ENCODE measurements at regions not wholly inside any gene's neighbourhood (a gene's known extent, or its start where the extent isn't known, plus 50 kb on each side); places are given as distances from the start of the nearest gene placed in this dataset.
"Not testable (repeated sequence)": the region's sequence is repeated elsewhere in the genome, so short reads cannot be mapped to it uniquely, and the experiment has no call there.

- 81 to 91% methylated on average over 4 to 5 of the region's 5 CpGs for WGBS, 2 experiments
- Histone ChIP-seq H3K9me3 (ENCODE audit: control insufficient read depth, low read length) (no peaks in the 10 kb centered on the region), H3K4me3 (ENCODE audit: insufficient read depth, low read depth, low read length) (no peak overlapping the region), H3K27me3 (ENCODE audit: control insufficient read depth, insufficient read depth, low read length, poor library complexity, severe bottlenecking) (no peaks in the 10 kb centered on the region), H3K27ac (ENCODE audit: insufficient read depth, low read depth, low read length, poor library complexity, severe bottlenecking) (no peak overlapping the region), H3K4me1 (ENCODE audit: control insufficient read depth, insufficient read depth, low read length) (no peaks in the 10 kb centered on the region), H3K36me3 (ENCODE audit: control insufficient read depth, insufficient read depth, low read length) (no peaks in the 10 kb centered on the region)
Measured at GRCh38 chr7:94314413-94315410, 80.0 kb upstream of the COL1A2 start.

DNA sequence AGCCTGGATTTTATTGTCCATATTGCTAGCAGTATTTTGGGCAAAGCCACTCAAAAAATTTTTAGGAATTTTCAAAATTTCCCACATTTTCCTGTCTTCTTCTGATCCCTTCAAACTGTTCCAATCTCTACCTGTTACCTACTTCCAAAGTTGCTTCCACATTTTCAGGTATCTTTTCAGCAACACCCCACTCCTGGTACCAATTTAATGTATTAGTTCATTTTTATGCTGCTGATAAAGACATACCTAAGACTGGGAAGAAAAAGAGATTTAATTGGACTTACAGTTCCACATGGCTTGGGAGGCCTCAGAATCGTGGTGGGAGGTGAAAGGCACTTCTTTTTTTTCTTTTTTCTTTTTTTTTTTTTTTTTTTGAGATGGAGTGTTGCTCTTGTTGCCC, 73.6 kb upstream of the COL1A2 start:
- H3K9me3 ChIP-seq (ENCODE audit: control insufficient read depth, low read length); H3K27ac ChIP-seq (ENCODE audit: insufficient read depth, low read depth, low read length, poor library complexity, severe bottlenecking); H3K4me1 ChIP-seq (ENCODE audit: control insufficient read depth, insufficient read depth, low read length); H3K4me3 ChIP-seq (ENCODE audit: insufficient read depth, low read depth, low read length); H3K27me3 ChIP-seq (ENCODE audit: control insufficient read depth, insufficient read depth, low read length, poor library complexity, severe bottlenecking); H3K36me3 ChIP-seq (ENCODE audit: control insufficient read depth, insufficient read depth, low read length): not testable (repeated sequence)
- 100% methylated on average over 1 of the region's 1 CpG for WGBS, 2 experiments

GRCh38 chr7:94323844-94324243, 70.9 kb upstream of the COL1A2 start:
- Histone ChIP-seq H3K27me3 (ENCODE audit: control insufficient read depth, insufficient read depth, low read length, poor library complexity, severe bottlenecking) (no peaks in the 10 kb centered on the region), H3K27ac (ENCODE audit: insufficient read depth, low read depth, low read length, poor library complexity, severe bottlenecking) (no peak overlapping the region), H3K36me3 (ENCODE audit: control insufficient read depth, insufficient read depth, low read length) (no peaks in the 10 kb centered on the region), H3K4me1 (ENCODE audit: control insufficient read depth, insufficient read depth, low read length) (no peaks in the 10 kb centered on the region), H3K9me3 (ENCODE audit: control insufficient read depth, low read length) (peaks cover 3% of the 10 kb centered on the region), H3K4me3 (ENCODE audit: insufficient read depth, low read depth, low read length) (no peak overlapping the region)
- WGBS, 2 experiments, result 91 to 93% methylated on average over 3 of the region's 4 CpGs

GRCh38 chr7:94324380-94325121, 70.1 kb upstream of the COL1A2 start:
- Histone ChIP-seq H3K36me3 (ENCODE audit: control insufficient read depth, insufficient read depth, low read length) (no peaks in the 10 kb centered on the region), H3K27ac (ENCODE audit: insufficient read depth, low read depth, low read length, poor library complexity, severe bottlenecking) (no peak overlapping the region), H3K4me3 (ENCODE audit: insufficient read depth, low read depth, low read length) (no peak overlapping the region), H3K9me3 (ENCODE audit: control insufficient read depth, low read length) (peaks cover 3% of the 10 kb centered on the region), H3K27me3 (ENCODE audit: control insufficient read depth, insufficient read depth, low read length, poor library complexity, severe bottlenecking) (no peaks in the 10 kb centered on the region), H3K4me1 (ENCODE audit: control insufficient read depth, insufficient read depth, low read length) (no peaks in the 10 kb centered on the region)
- 94 to 96% methylated on average over 2 of the region's 2 CpGs for WGBS, 2 experiments

- no peaks in the 10 kb centered on the region for H3K36me3 ChIP-seq (ENCODE audit: control insufficient read depth, insufficient read depth, low read length)
- no peak overlapping the region for H3K27ac ChIP-seq (ENCODE audit: insufficient read depth, low read depth, low read length, poor library complexity, severe bottlenecking)
- WGBS, 2 experiments, result 95 to 100% methylated on average over 3 of the region's 3 CpGs
- H3K4me1 ChIP-seq (ENCODE audit: control insufficient read depth, insufficient read depth, low read length), result no peaks in the 10 kb centered on the region
- H3K4me3 ChIP-seq (ENCODE audit: insufficient read depth, low read depth, low read length), result no peak overlapping the region
- H3K27me3 ChIP-seq (ENCODE audit: control insufficient read depth, insufficient read depth, low read length, poor library complexity, severe bottlenecking), result no peaks in the 10 kb centered on the region
- no peaks in the 10 kb centered on the region for H3K9me3 ChIP-seq (ENCODE audit: control insufficient read depth, low read length)
Measured at GRCh38 chr7:94325122-94325475, 69.6 kb upstream of the COL1A2 start.

- H3K4me3 ChIP-seq (ENCODE audit: insufficient read depth, low read depth, low read length), result no peak overlapping the region
- H3K4me1 ChIP-seq (ENCODE audit: control insufficient read depth, insufficient read depth, low read length), result no peaks in the 10 kb centered on the region
- no peaks in the 10 kb centered on the region for H3K9me3 ChIP-seq (ENCODE audit: control insufficient read depth, low read length)
- H3K27me3 ChIP-seq (ENCODE audit: control insufficient read depth, insufficient read depth, low read length, poor library complexity, severe bottlenecking), result no peaks in the 10 kb centered on the region
- 80 to 82% methylated on average over 7 of the region's 7 CpGs for WGBS, 2 experiments
- H3K36me3 ChIP-seq (ENCODE audit: control insufficient read depth, insufficient read depth, low read length), result no peaks in the 10 kb centered on the region
- no peak overlapping the region for H3K27ac ChIP-seq (ENCODE audit: insufficient read depth, low read depth, low read length, poor library complexity, severe bottlenecking)
Measured at GRCh38 chr7:94330269-94331020, 64.2 kb upstream of the COL1A2 start.

- Histone ChIP-seq H3K9me3 (ENCODE audit: control insufficient read depth, low read length) (no peaks in the 10 kb centered on the region), H3K4me3 (ENCODE audit: insufficient read depth, low read depth, low read length) (no peak overlapping the region), H3K4me1 (ENCODE audit: control insufficient read depth, insufficient read depth, low read length) (no peaks in the 10 kb centered on the region), H3K36me3 (ENCODE audit: control insufficient read depth, insufficient read depth, low read length) (no peaks in the 10 kb centered on the region), H3K27ac (ENCODE audit: insufficient read depth, low read depth, low read length, poor library complexity, severe bottlenecking) (no peak overlapping the region), H3K27me3 (ENCODE audit: control insufficient read depth, insufficient read depth, low read length, poor library complexity, severe bottlenecking) (no peaks in the 10 kb centered on the region)
- 93 to 95% methylated on average over 2 of the region's 2 CpGs for WGBS, 2 experiments
Measured at GRCh38 chr7:94332571-94332970, 62.1 kb upstream of the COL1A2 start.

GRCh38 chr7:94333810-94334209, 60.9 kb upstream of the COL1A2 start:
- H3K9me3 ChIP-seq (ENCODE audit: control insufficient read depth, low read length), result no peaks in the 10 kb centered on the region
- no peak overlapping the region for H3K4me3 ChIP-seq (ENCODE audit: insufficient read depth, low read depth, low read length)
- H3K36me3 ChIP-seq (ENCODE audit: control insufficient read depth, insufficient read depth, low read length), result no peaks in the 10 kb centered on the region
- no peak overlapping the region for H3K27ac ChIP-seq (ENCODE audit: insufficient read depth, low read depth, low read length, poor library complexity, severe bottlenecking)
- H3K4me1 ChIP-seq (ENCODE audit: control insufficient read depth, insufficient read depth, low read length), result no peaks in the 10 kb centered on the region
- no peaks in the 10 kb centered on the region for H3K27me3 ChIP-seq (ENCODE audit: control insufficient read depth, insufficient read depth, low read length, poor library complexity, severe bottlenecking)

GRCh38 chr7:94335586-94335985, 59.1 kb upstream of the COL1A2 start:
- no peak overlapping the region for H3K27ac ChIP-seq (ENCODE audit: insufficient read depth, low read depth, low read length, poor library complexity, severe bottlenecking)
- no peaks in the 10 kb centered on the region for H3K9me3 ChIP-seq (ENCODE audit: control insufficient read depth, low read length)
- H3K36me3 ChIP-seq (ENCODE audit: control insufficient read depth, insufficient read depth, low read length), result no peaks in the 10 kb centered on the region
- no peaks in the 10 kb centered on the region for H3K4me1 ChIP-seq (ENCODE audit: control insufficient read depth, insufficient read depth, low read length)
- H3K27me3 ChIP-seq (ENCODE audit: control insufficient read depth, insufficient read depth, low read length, poor library complexity, severe bottlenecking), result no peaks in the 10 kb centered on the region
- WGBS, 2 experiments, result 81 to 100% methylated on average over 1 of the region's 1 CpG
- no peak overlapping the region for H3K4me3 ChIP-seq (ENCODE audit: insufficient read depth, low read depth, low read length)

- WGBS, 2 experiments, result 89 to 92% methylated on average over 1 to 2 of the region's 2 CpGs
- no peaks in the 10 kb centered on the region for H3K27me3 ChIP-seq (ENCODE audit: control insufficient read depth, insufficient read depth, low read length, poor library complexity, severe bottlenecking)
Measured at GRCh38 chr7:94336009-94336408, 58.7 kb upstream of the COL1A2 start.

More at GRCh38 chr7:94336009-94336408, 58.7 kb upstream of the COL1A2 start:
- Histone ChIP-seq H3K4me1 (ENCODE audit: control insufficient read depth, insufficient read depth, low read length) (no peaks in the 10 kb centered on the region), H3K4me3 (ENCODE audit: insufficient read depth, low read depth, low read length) (no peak overlapping the region), H3K9me3 (ENCODE audit: control insufficient read depth, low read length) (no peaks in the 10 kb centered on the region), H3K36me3 (ENCODE audit: control insufficient read depth, insufficient read depth, low read length) (no peaks in the 10 kb centered on the region), H3K27ac (ENCODE audit: insufficient read depth, low read depth, low read length, poor library complexity, severe bottlenecking) (no peak overlapping the region)

Data from ectodermal cell (in vitro differentiated cells).